HEK293 (cell line): ENCODE measurements at regions not wholly inside any gene's neighbourhood (a gene's known extent, or its start where the extent isn't known, plus 50 kb on each side); places are given as distances from the start of the nearest gene placed in this dataset.

Experiments
- CTCF ChIA-PET: fragments of 350-600 bp; formaldehyde crosslinking; extraction: SDS; loops from one replicate; lab custom pipeline; 2021; ENCODE audit warnings: antibody characterized with exemption; lab: Yijun Ruan, JAX
- POLR2A ChIA-PET: fragments of 300-600 bp; formaldehyde crosslinking; extraction: SDS; loops from one replicate; lab custom pipeline; 2020; ENCODE audit warnings: antibody characterized with exemption, inconsistent platforms; lab: Yijun Ruan, JAX
- H3K27ac ChIP-seq: fragments of 200-500 bp; sonication (Bioruptor generic); 2 replicates; pipeline ENCODE4 v1.5.1; 2014; ENCODE audit warnings: low read depth, low read length, control low read depth, inconsistent platforms; ENCODE audit errors: extremely low read depth
- H3K36me3 ChIP-seq, 2 experiments: fragments of 200-500 bp in 1 of 2; sonication (Bioruptor generic) in 1 of 2; 1 replicate in 1 of 2; 2 replicates in 1 of 2; pipeline ENCODE4 v1.5.1; 2014 to 2017; ENCODE audit warnings: inconsistent platforms in 2 of 2, low read length in 2 of 2; ENCODE audit not compliant: control insufficient read depth in 2 of 2, insufficient read depth in 1 of 2
- H3K4me1 ChIP-seq: fragments of 200-500 bp; sonication (Bioruptor generic); 2 replicates; pipeline ENCODE4 v1.5.1; 2014; ENCODE audit warnings: mild to moderate bottlenecking, low read length, inconsistent platforms; ENCODE audit not compliant: control insufficient read depth, insufficient read depth
- H3K4me3 ChIP-seq: 2 replicates; pipeline ENCODE4 v1.5.1; 2011; ENCODE audit warnings: low read depth, mild to moderate bottlenecking, control low read depth, low read length, moderate library complexity
- H3K9me3 ChIP-seq: fragments of 200-500 bp; sonication (Bioruptor generic); 2 replicates; pipeline ENCODE4 v1.5.1; 2014; ENCODE audit warnings: low read depth, low read length, inconsistent platforms; ENCODE audit not compliant: control insufficient read depth, insufficient read depth
- ATF2 ChIP-seq: fragments of 450-650 bp; formaldehyde crosslinking; IDR thresholded peaks from 2 replicates; pipeline ENCODE4 v1.5.1; 2016; ENCODE audit warnings: missing biosample characterization, missing genetic modification characterization, low read depth
- IKZF3 ChIP-seq: fragments of 450-650 bp; IDR thresholded peaks from 2 replicates; pipeline ENCODE4 v1.5.0; 2018; ENCODE audit warnings: missing biosample characterization, mild to moderate bottlenecking, missing genetic modification characterization, moderate library complexity
- RBAK ChIP-seq: fragments of 450-650 bp; formaldehyde crosslinking; IDR thresholded peaks from 2 replicates; pipeline ENCODE4 v1.5.1; 2016; ENCODE audit warnings: missing biosample characterization, missing genetic modification characterization
- SETDB1 ChIP-seq: IDR thresholded peaks from one replicate; pipeline ENCODE4 v1.6.1; 2017; ENCODE audit warnings: mild to moderate bottlenecking, low read length, moderate library complexity, mixed read lengths; ENCODE audit not compliant: insufficient read length
- SP3 ChIP-seq: fragments of 450-650 bp; formaldehyde crosslinking; IDR thresholded peaks from 2 replicates; pipeline ENCODE4 v1.5.1; 2016; ENCODE audit warnings: missing biosample characterization, missing genetic modification characterization
- SP7 ChIP-seq: fragments of 450-650 bp; formaldehyde crosslinking; IDR thresholded peaks from 2 replicates; pipeline ENCODE4 v1.5.1; 2016; ENCODE audit warnings: missing biosample characterization, missing genetic modification characterization
- ZBTB10 ChIP-seq: fragments of 450-650 bp; formaldehyde crosslinking; IDR thresholded peaks from 2 replicates; pipeline ENCODE4 v1.5.1; 2016; ENCODE audit warnings: missing biosample characterization, missing genetic modification characterization
- ZBTB26 ChIP-seq: fragments of 450-650 bp; formaldehyde crosslinking; optimal IDR thresholded peaks from 2 replicates; pipeline ENCODE3; 2016; ENCODE audit warnings: missing biosample characterization, mild to moderate bottlenecking, missing genetic modification characterization
- ZNF174 ChIP-seq: fragments of 450-650 bp; formaldehyde crosslinking; IDR thresholded peaks from 2 replicates; pipeline ENCODE4 v1.5.0; 2017; ENCODE audit warnings: missing biosample characterization, mild to moderate bottlenecking, missing genetic modification characterization
- ZNF223 ChIP-seq: fragments of 450-650 bp; formaldehyde crosslinking; IDR thresholded peaks from 2 replicates; pipeline ENCODE4 v1.5.1; 2016; ENCODE audit warnings: missing biosample characterization, missing genetic modification characterization
- ZNF311 ChIP-seq: fragments of 450-650 bp; formaldehyde crosslinking; IDR thresholded peaks from 2 replicates; pipeline ENCODE4 v1.5.1; 2017; ENCODE audit warnings: missing biosample characterization, missing genetic modification characterization, borderline replicate concordance
- ZNF37A ChIP-seq: fragments of 450-650 bp; IDR thresholded peaks from 2 replicates; pipeline ENCODE4 v1.5.1; 2018; ENCODE audit warnings: missing biosample characterization, missing genetic modification characterization
- ZNF391 ChIP-seq: fragments of 450-650 bp; formaldehyde crosslinking; IDR thresholded peaks from 2 replicates; pipeline ENCODE4 v1.5.1; 2016; ENCODE audit warnings: low read depth, missing biosample characterization, missing genetic modification characterization, borderline replicate concordance
- ZNF48 ChIP-seq: fragments of 450-650 bp; formaldehyde crosslinking; IDR thresholded peaks from 2 replicates; pipeline ENCODE4 v1.5.1; 2016; ENCODE audit warnings: missing biosample characterization, missing genetic modification characterization
- ZNF510 ChIP-seq: fragments of 450-650 bp; formaldehyde crosslinking; IDR thresholded peaks from 2 replicates; pipeline ENCODE4 v1.5.1; 2018; ENCODE audit warnings: mild to moderate bottlenecking, missing genetic modification characterization, missing biosample characterization; ENCODE audit not compliant: insufficient replicate concordance
- ZNF549 ChIP-seq: fragments of 450-650 bp; IDR thresholded peaks from 2 replicates; pipeline ENCODE4 v1.5.1; 2018; ENCODE audit warnings: missing biosample characterization, missing genetic modification characterization, mild to moderate bottlenecking, inconsistent platforms, moderate library complexity
- ZNF585B ChIP-seq: fragments of 450-650 bp; formaldehyde crosslinking; IDR thresholded peaks from 2 replicates; pipeline ENCODE4 v1.5.1; 2016; ENCODE audit warnings: missing biosample characterization, missing genetic modification characterization
- ZNF645 ChIP-seq: fragments of 450-650 bp; formaldehyde crosslinking; IDR thresholded peaks from 2 replicates; pipeline ENCODE4; 2016; ENCODE audit warnings: missing biosample characterization, missing genetic modification characterization
- ZNF654 ChIP-seq: fragments of 450-650 bp; formaldehyde crosslinking; IDR thresholded peaks from 2 replicates; pipeline ENCODE4 v1.5.1; 2016; ENCODE audit warnings: low read depth, missing biosample characterization, missing genetic modification characterization
- ZXDB ChIP-seq: fragments of 450-650 bp; formaldehyde crosslinking; IDR thresholded peaks from 2 replicates; pipeline ENCODE4 v1.5.1; 2016; ENCODE audit warnings: missing biosample characterization, missing genetic modification characterization

GRCh38 chr5:31049461-31049860, 144.0 kb upstream of the CDH6 start (continued):
- no peak for TF ChIP-seq ZNF549 (tag by site-specific recombination)
- no peak for TF ChIP-seq RBAK (tag by site-specific recombination)
- no peak for TF ChIP-seq SP7
- TF ChIP-seq IKZF3 (tag by site-specific recombination): no peak
- TF ChIP-seq ZNF391 (tag by site-specific recombination): no peak
- no peak for TF ChIP-seq ZNF37A

GRCh38 chr5:31048282-31049270, 144.9 kb upstream of the CDH6 start:
- H3K36me3 ChIP-seq: no peaks in the 10 kb centered on the region
- ChIA-PET CTCF (no interaction called here), POLR2A (no interaction called here)
- TF ChIP-seq ZNF174 (no peak), SETDB1 (no peak), ZNF585B (no peak), ZNF645 (tag by site-specific recombination) (no peak), ZNF510 (tag by site-specific recombination) (no peak), SP3 (no peak), ZNF311 (tag by site-specific recombination) (no peak), ZBTB10 (tag by site-specific recombination) (no peak), ATF2 (no peak), ZXDB (no peak), ZBTB26 (tag by site-specific recombination) (no peak), ZNF654 (tag by site-specific recombination) (no peak), ZNF223 (tag by site-specific recombination) (no peak), ZNF48 (tag by site-specific recombination) (no peak)
- no peaks in the 10 kb centered on the region for H3K9me3 ChIP-seq
- H3K27ac ChIP-seq: no peak overlapping the region
- no peaks in the 10 kb centered on the region for H3K4me1 ChIP-seq
- no peak overlapping the region for H3K4me3 ChIP-seq
